ENCODE measurements at regions not wholly inside any gene's neighbourhood (a gene's known extent, or its start where the extent isn't known, plus 50 kb on each side); places are given as distances from the start of the nearest gene placed in this dataset.

GRCh38 chr11:106218106-106218505, 140.6 kb downstream of the AASDHPPT start:
- DNase-seq (no peak), ATAC-seq (no peak)
- H3K9me3 ChIP-seq, result peaks cover 17% of the 10 kb centered on the region
- no peak overlapping the region for H3K4me3 ChIP-seq
- TF ChIP-seq CTCF (IDR thresholded peaks at IDR 0.05), result no peak
- no peaks in the 10 kb centered on the region for H3K36me3 ChIP-seq (ENCODE audit: low read depth)
- intact Hi-C loops (cut with DNase I, micrococcal nuclease), result no loop called here
- H3K4me1 ChIP-seq (ENCODE audit: low read depth), result no peaks in the 10 kb centered on the region

GRCh38 chr11:106222626-106223025, 145.2 kb downstream of the AASDHPPT start:
- intact Hi-C loops (cut with DNase I, micrococcal nuclease), result no loop called here
- no peaks in the 10 kb centered on the region for H3K36me3 ChIP-seq (ENCODE audit: low read depth)
- DNase-seq (no peak), ATAC-seq (no peak)
- no peak for TF ChIP-seq CTCF (IDR thresholded peaks at IDR 0.05)
- H3K9me3 ChIP-seq, result peaks cover 32% of the 10 kb centered on the region
- H3K4me1 ChIP-seq (ENCODE audit: low read depth), result no peaks in the 10 kb centered on the region
- no peak overlapping the region for H3K4me3 ChIP-seq

- DNase-seq (no peak), ATAC-seq (no peak)
- Histone ChIP-seq H3K4me1 (ENCODE audit: low read depth) (no peaks in the 10 kb centered on the region), H3K9me3 (peaks cover 34% of the 10 kb centered on the region), H3K36me3 (ENCODE audit: low read depth) (no peaks in the 10 kb centered on the region), H3K4me3 (no peak overlapping the region)
- TF ChIP-seq CTCF (IDR thresholded peaks at IDR 0.05), result no peak
- intact Hi-C loops (cut with DNase I, micrococcal nuclease), result no loop called here
These were observed 146.7 kb downstream of the AASDHPPT start for GRCh38 chr11:106224172-106224571.

GRCh38 chr11:106228996-106229395, 151.5 kb downstream of the AASDHPPT start:
- no peak for ATAC-seq
- intact Hi-C loops (cut with DNase I, micrococcal nuclease), result no loop called here

GRCh38 chr11:106231591-106231990, 154.1 kb downstream of the AASDHPPT start:
- Histone ChIP-seq H3K4me3 (no peak overlapping the region), H3K4me1 (ENCODE audit: low read depth) (no peaks in the 10 kb centered on the region), H3K9me3 (peaks cover 17% of the 10 kb centered on the region), H3K36me3 (ENCODE audit: low read depth) (no peaks in the 10 kb centered on the region)
- intact Hi-C loops (cut with DNase I, micrococcal nuclease), result no loop called here
- TF ChIP-seq CTCF (IDR thresholded peaks at IDR 0.05), result no peak
- DNase-seq (no peak), ATAC-seq (no peak)

More at GRCh38 chr11:106228996-106229395, 151.5 kb downstream of the AASDHPPT start:
- H3K9me3 ChIP-seq, result peaks cover 29% of the 10 kb centered on the region
- H3K4me3 ChIP-seq, result no peak overlapping the region
- no peak for TF ChIP-seq CTCF (IDR thresholded peaks at IDR 0.05)
- no peaks in the 10 kb centered on the region for H3K4me1 ChIP-seq (ENCODE audit: low read depth)
- DNase-seq, result no peak
- no peaks in the 10 kb centered on the region for H3K36me3 ChIP-seq (ENCODE audit: low read depth)

- DNase-seq, result no peak
- H3K4me1 ChIP-seq (ENCODE audit: low read depth), result no peaks in the 10 kb centered on the region
- H3K36me3 ChIP-seq (ENCODE audit: low read depth), result no peaks in the 10 kb centered on the region
- H3K4me3 ChIP-seq, result no peak overlapping the region
- TF ChIP-seq CTCF (IDR thresholded peaks at IDR 0.05), result no peak
- intact Hi-C loops (cut with DNase I, micrococcal nuclease), result no loop called here
- no peak for ATAC-seq
- H3K9me3 ChIP-seq, result peaks cover 17% of the 10 kb centered on the region
These were observed 155.7 kb downstream of the AASDHPPT start for GRCh38 chr11:106233191-106233590.

Measured in mucosa of descending colon (tissue), 3 donors.